ENCODE measurements at regions not wholly inside any gene's neighbourhood (a gene's known extent, or its start where the extent isn't known, plus 50 kb on each side); places are given as distances from the start of the nearest gene placed in this dataset.

GRCh38 chr4:43330288-43330687, 437.8 kb downstream of the GRXCR1 start:
- no peak overlapping the region for H3K27ac ChIP-seq
- TF ChIP-seq ZFX (IDR thresholded peaks at IDR 0.05) (no peak), CTCF (conservative IDR thresholded peaks at IDR 0.05) (no peak)

- TF ChIP-seq ZFX (IDR thresholded peaks at IDR 0.05): no peak
- no peak for TF ChIP-seq CTCF (conservative IDR thresholded peaks at IDR 0.05)
- H3K27ac ChIP-seq: no peak overlapping the region
Observed at GRCh38 chr4:43331226-43332051, 438.9 kb downstream of the GRXCR1 start.

GRCh38 chr4:43332052-43332425, 439.5 kb downstream of the GRXCR1 start:
- no peak overlapping the region for H3K27ac ChIP-seq
- TF ChIP-seq CTCF (conservative IDR thresholded peaks at IDR 0.05): no peak
- TF ChIP-seq ZFX (IDR thresholded peaks at IDR 0.05): no peak

- no peak overlapping the region for H3K27ac ChIP-seq
- TF ChIP-seq ZFX (IDR thresholded peaks at IDR 0.05): no peak
- TF ChIP-seq CTCF (conservative IDR thresholded peaks at IDR 0.05): no peak
Observed at GRCh38 chr4:43337707-43338106, 445.2 kb downstream of the GRXCR1 start.

GRCh38 chr4:43339435-43339834, 446.9 kb downstream of the GRXCR1 start:
- H3K27ac ChIP-seq: no peak overlapping the region
- no peak for TF ChIP-seq CTCF (conservative IDR thresholded peaks at IDR 0.05)
- TF ChIP-seq ZFX (IDR thresholded peaks at IDR 0.05): no peak

- no peak overlapping the region for H3K27ac ChIP-seq
- no peak for TF ChIP-seq CTCF (conservative IDR thresholded peaks at IDR 0.05)
- TF ChIP-seq ZFX (IDR thresholded peaks at IDR 0.05): no peak
Observed at GRCh38 chr4:43341741-43342140, 449.2 kb downstream of the GRXCR1 start.

- TF ChIP-seq CTCF (conservative IDR thresholded peaks at IDR 0.05): no peak
- no peak for TF ChIP-seq ZFX (IDR thresholded peaks at IDR 0.05)
- no peak overlapping the region for H3K27ac ChIP-seq
Observed at GRCh38 chr4:43343298-43343697, 450.8 kb downstream of the GRXCR1 start.
